ENCODE measurements at regions not wholly inside any gene's neighbourhood (a gene's known extent, or its start where the extent isn't known, plus 50 kb on each side); places are given as distances from the start of the nearest gene placed in this dataset.
"Not testable (repeated sequence)": the region's sequence is repeated elsewhere in the genome, so short reads cannot be mapped to it uniquely, and the experiment has no call there.

DNA sequence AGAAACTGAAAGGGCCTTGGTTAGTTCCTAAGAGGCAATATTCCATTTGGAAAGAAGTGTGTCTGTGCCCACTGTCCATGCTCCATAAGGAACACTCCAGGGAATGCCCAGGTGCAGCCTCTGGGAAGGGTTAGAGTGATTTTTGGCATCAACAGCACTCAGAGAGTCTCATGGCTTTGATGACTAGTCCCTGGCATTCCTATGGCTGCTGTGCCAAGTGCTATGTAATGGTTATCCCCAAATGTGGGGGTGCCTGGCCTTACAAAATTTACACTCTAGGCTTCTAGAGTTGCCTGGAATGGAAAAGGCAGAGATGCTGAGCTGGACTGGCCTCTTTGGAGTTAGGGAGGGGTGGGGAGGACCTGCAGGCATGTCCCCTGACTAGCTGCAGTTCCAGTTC, 75.0 kb upstream of the BCAR3 start:
- TF ChIP-seq, protein P1, sequence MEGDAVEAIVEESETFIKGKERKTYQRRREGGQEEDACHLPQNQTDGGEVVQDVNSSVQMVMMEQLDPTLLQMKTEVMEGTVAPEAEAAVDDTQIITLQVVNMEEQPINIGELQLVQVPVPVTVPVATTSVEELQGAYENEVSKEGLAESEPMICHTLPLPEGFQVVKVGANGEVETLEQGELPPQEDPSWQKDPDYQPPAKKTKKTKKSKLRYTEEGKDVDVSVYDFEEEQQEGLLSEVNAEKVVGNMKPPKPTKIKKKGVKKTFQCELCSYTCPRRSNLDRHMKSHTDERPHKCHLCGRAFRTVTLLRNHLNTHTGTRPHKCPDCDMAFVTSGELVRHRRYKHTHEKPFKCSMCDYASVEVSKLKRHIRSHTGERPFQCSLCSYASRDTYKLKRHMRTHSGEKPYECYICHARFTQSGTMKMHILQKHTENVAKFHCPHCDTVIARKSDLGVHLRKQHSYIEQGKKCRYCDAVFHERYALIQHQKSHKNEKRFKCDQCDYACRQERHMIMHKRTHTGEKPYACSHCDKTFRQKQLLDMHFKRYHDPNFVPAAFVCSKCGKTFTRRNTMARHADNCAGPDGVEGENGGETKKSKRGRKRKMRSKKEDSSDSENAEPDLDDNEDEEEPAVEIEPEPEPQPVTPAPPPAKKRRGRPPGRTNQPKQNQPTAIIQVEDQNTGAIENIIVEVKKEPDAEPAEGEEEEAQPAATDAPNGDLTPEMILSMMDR (IDR thresholded peaks at IDR 0.05): no peak
- TF ChIP-seq POLR2A (IDR thresholded peaks at IDR 0.05): no peak
- Histone ChIP-seq H3K4me3 (no peak overlapping the region), H3K9me3 (no peaks in the 10 kb centered on the region), H3K27ac (no peak overlapping the region), H3K27me3 (no peaks in the 10 kb centered on the region), H3K36me3 (replicated peaks in 1 of 2; ENCODE audit: insufficient read depth in 1 of 2, low read depth in 2 of 2) (no peaks in the 10 kb centered on the region), H3K4me1 (no peaks in the 10 kb centered on the region)
- no peak for ATAC-seq
- DNase-seq: no peak
- intact Hi-C loops (cut with DNase I): no loop called here

DNA sequence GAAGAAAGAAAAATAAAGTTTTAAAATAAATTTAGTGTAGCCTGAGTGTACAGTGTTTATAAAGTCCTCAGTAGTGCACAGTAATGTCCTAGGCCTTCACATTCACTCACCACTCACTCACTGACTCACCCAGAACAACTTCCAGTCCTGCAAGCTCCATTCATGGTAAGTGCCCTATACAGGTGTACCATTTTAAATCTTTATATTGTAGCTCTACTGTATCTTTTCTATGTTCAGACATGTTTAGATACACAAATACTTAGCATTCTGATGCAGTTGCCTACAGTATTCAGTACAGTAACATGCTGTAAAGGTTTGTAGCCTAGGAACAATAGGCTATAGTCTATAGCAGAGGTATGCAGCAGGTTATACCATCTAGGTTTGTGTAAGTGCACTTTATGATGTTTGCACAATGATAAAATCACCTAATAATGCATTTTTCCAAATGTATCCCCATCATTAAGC, 73.6 kb upstream of the BCAR3 start:
- intact Hi-C loops (cut with DNase I); H3K4me3 ChIP-seq; H3K27ac ChIP-seq; H3K27me3 ChIP-seq; H3K36me3 ChIP-seq (replicated peaks in 1 of 2; ENCODE audit: insufficient read depth in 1 of 2, low read depth in 2 of 2); ATAC-seq; DNase-seq; H3K9me3 ChIP-seq; H3K4me1 ChIP-seq: not testable (repeated sequence)

DNA sequence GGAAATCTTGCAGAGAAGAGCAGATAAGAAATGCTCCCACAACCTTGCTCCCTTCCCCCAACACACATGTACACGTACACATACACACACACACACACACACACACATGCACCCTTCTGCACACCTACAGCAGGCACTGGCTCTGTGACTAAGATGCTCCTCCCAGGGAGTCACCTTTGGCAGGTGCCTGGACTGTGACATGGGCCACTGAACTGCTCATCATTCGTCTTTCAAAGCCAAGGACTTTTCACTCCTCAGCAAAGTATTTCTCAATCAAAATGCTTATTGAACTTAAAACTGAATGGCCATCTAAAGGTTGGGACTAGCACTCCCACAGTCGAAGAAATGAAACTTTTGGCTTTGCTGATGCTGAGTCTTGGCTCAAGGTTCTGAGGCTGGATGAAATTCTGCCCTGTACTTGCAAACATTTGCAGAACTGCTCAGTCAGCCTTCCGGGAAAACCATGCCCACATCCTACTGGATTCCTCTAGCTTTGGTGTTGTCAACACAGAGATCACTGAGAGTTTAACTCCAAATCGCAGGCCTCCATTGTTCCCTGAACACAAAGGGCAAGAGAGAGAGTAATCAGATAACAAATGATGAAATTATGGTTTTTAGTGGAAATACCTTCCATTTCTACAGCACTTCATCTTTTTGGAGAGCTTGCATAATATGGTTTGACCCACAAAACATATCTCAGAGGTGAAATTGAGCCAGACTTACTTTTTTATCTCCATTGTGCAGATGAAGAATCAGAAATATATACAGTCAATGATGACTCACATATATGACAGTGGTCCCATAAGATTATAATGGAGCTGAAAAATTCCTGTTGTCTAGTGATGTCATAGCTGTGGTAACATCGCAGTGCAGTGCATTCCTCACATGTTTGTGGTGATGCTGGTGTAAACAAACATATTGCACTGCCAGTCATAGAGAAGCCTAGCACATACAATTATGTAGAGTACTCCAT, 72.4 kb upstream of the BCAR3 start:
- H3K36me3 ChIP-seq (replicated peaks in 1 of 2; ENCODE audit: insufficient read depth in 1 of 2, low read depth in 2 of 2): no peaks in the 10 kb centered on the region
- intact Hi-C loops (cut with DNase I): no loop called here
- DNase-seq (peak in 1 of 4 donors; percentile 21), ATAC-seq (peak; percentile 38)
- H3K27ac ChIP-seq: no peak overlapping the region
- 62 to 69% methylated on average over 6 of the region's 6 CpGs for WGBS, 2 donors
- no peaks in the 10 kb centered on the region for H3K9me3 ChIP-seq
- TF ChIP-seq, protein P1 (IDR thresholded peaks at IDR 0.05): no peak
- no peak for TF ChIP-seq POLR2A (IDR thresholded peaks at IDR 0.05)
- H3K4me1 ChIP-seq: peaks cover 5% of the 10 kb centered on the region
- H3K4me3 ChIP-seq: no peak overlapping the region
- no peaks in the 10 kb centered on the region for H3K27me3 ChIP-seq

DNA sequence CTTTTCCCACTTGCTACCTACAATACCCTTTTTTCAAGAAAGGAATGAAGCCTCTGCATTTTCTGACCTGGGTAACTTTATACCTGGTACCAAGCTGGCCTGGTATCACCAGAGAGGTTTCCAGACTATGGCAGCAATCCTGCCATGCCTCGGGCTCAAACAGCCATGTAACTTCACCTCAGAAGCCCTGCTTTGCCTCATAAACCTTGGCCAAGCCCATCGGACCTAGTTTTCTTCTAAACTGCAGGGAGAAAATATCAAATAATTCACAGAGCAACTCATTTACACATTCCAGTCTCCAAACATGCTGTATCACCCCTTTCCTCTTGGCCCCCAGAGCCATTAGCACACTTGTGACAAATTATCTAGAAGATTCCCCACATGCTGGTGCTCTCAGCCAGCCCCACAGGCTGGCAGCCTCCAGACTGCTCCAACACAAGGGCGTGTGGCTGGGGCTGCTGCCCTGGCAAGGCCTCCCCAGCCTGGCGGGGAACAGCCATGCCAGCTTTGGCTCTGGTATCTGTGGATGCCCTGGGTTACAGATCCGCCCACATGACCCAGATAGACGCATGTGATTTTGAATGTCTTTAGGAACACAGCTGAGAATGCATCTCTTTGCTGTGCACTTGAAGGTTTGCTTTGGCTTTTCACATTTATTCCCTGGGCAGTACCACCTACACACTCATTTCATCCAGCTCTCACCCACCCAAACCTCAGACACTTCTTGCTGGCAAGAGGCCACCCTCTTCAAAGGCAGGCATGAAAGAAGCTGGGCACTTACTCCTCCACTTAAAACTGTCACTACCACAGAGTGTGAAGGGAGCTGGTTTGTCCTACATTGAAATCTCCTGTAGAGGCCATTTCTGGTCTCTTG, 70.0 kb upstream of the BCAR3 start:
- ATAC-seq (no peak), DNase-seq (no peak)
- Histone ChIP-seq H3K27ac (no peak overlapping the region), H3K4me3 (no peak overlapping the region), H3K4me1 (peaks cover 5% of the 10 kb centered on the region), H3K27me3 (no peaks in the 10 kb centered on the region), H3K9me3 (peaks cover 0 to 4% (median 0%) of the 10 kb centered on the region in 3 donors), H3K36me3 (replicated peaks in 1 of 2; ENCODE audit: insufficient read depth in 1 of 2, low read depth in 2 of 2) (no peaks in the 10 kb centered on the region)
- intact Hi-C loops (cut with DNase I): no loop called here
- 91 to 92% methylated on average over 6 of the region's 6 CpGs for WGBS, 2 donors
- TF ChIP-seq, protein P1 (IDR thresholded peaks at IDR 0.05): no peak
- TF ChIP-seq POLR2A (IDR thresholded peaks at IDR 0.05): no peak

DNA sequence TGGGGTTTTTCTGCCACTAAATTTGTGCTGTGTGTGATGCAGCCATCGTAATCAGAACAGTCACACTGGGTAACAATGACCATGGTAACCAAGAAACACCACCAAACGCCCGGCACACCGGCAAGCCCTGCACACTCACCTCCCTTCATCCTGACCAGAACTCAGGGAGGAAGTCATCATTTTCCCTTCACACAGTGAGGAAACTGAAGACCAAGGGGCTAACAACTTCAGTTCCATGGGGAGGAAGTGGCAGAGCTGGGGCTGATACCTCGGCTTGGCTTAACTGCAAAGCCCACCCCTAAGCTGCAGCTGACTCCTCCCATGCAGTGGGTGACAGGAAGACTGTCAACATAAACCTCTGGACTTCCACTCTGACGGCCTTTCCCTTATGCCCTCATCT, 69.3 kb upstream of the BCAR3 start:
- no peaks in the 10 kb centered on the region for H3K27me3 ChIP-seq
- H3K36me3 ChIP-seq (replicated peaks in 1 of 2; ENCODE audit: insufficient read depth in 1 of 2, low read depth in 2 of 2): no peaks in the 10 kb centered on the region
- no peak overlapping the region for H3K27ac ChIP-seq
- WGBS, 2 donors: 72 to 88% methylated on average over 6 of the region's 6 CpGs
- intact Hi-C loops (cut with DNase I): no loop called here
- ATAC-seq (no peak), DNase-seq (no peak)
- H3K9me3 ChIP-seq: peaks cover 0 to 4% (median 0%) of the 10 kb centered on the region in 3 donors
- TF ChIP-seq, protein P1 (IDR thresholded peaks at IDR 0.05): no peak
- TF ChIP-seq POLR2A (IDR thresholded peaks at IDR 0.05): no peak
- peaks cover 5% of the 10 kb centered on the region for H3K4me1 ChIP-seq
- no peak overlapping the region for H3K4me3 ChIP-seq

Measured in body of pancreas (tissue), 4 donors.